OCI-LY7 (cell line): ENCODE measurements at regions not wholly inside any gene's neighbourhood (a gene's known extent, or its start where the extent isn't known, plus 50 kb on each side); places are given as distances from the start of the nearest gene placed in this dataset.

Experiments used
- EZH2phosphoT487 ChIP-seq: fragments of 200-600 bp; sonication (generic); IDR thresholded peaks from 2 replicates; pipeline ENCODE4 v1.6.1; 2018; ENCODE audit warnings: low read depth, borderline replicate concordance, mild to moderate bottlenecking, mixed run types, antibody characterized with exemption, low read length, moderate library complexity, mixed read lengths
- TF ChIP-seq, protein P1 (sequence below): fragments of 200-600 bp; sonication (generic); conservative IDR thresholded peaks from 2 replicates; pipeline ENCODE4 v1.5.1; 2014; ENCODE audit warnings: mild to moderate bottlenecking, antibody characterized with exemption, low read length, moderate library complexity, mixed read lengths

DNA sequence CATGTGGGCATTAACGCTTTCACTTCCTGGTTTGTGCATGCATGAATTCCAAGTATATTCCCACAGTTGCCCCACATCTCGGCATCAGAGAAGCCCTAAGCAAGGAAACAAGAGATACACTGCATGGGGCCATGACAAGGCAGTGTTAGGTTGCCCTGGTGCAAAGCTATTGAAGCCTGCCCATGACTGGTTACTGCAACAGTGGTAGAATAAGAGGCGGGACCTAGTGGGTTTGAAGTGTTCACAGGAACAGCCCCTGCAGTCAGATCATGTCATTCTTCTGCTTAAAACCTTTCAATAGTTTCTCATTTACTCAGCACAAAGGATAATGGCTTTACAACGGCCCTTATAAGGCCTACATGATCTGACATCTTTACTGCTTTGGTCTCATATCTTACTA, 80.9 kb upstream of the TOPAZ1 start:
- TF ChIP-seq, protein P1, sequence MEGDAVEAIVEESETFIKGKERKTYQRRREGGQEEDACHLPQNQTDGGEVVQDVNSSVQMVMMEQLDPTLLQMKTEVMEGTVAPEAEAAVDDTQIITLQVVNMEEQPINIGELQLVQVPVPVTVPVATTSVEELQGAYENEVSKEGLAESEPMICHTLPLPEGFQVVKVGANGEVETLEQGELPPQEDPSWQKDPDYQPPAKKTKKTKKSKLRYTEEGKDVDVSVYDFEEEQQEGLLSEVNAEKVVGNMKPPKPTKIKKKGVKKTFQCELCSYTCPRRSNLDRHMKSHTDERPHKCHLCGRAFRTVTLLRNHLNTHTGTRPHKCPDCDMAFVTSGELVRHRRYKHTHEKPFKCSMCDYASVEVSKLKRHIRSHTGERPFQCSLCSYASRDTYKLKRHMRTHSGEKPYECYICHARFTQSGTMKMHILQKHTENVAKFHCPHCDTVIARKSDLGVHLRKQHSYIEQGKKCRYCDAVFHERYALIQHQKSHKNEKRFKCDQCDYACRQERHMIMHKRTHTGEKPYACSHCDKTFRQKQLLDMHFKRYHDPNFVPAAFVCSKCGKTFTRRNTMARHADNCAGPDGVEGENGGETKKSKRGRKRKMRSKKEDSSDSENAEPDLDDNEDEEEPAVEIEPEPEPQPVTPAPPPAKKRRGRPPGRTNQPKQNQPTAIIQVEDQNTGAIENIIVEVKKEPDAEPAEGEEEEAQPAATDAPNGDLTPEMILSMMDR = no peak
- TF ChIP-seq EZH2phosphoT487 = no peak
